Heart right ventricle (tissue), 16 donors: ENCODE measurements at regions not wholly inside any gene's neighbourhood (a gene's known extent, or its start where the extent isn't known, plus 50 kb on each side); places are given as distances from the start of the nearest gene placed in this dataset.

Experiments
- ATAC-seq, 8 donors: fragments of 200-7000 bp; cut with Tn5 transposase; one replicate each; pipeline ENCODE4 v1.9.1; 2020; ENCODE audit warnings: mild to moderate bottlenecking in 8 of 8, moderate library complexity in 8 of 8, moderate number of reproducible peaks in 1 of 8
- DNase-seq, 2 donors: peaks; one replicate each; pipeline ENCODE4 v3.0.0-alpha.2; 2020
- H3K27ac ChIP-seq, 10 donors: fragments of 200-600 bp; sonication (generic) in 2 of 10; one replicate each; pipeline versions ENCODE4 v1.5.0 to v1.8.0; 2020 to 2022; ENCODE audit warnings: mild to moderate bottlenecking in 3 of 10
- H3K27me3 ChIP-seq, 7 donors: fragments of 200-600 bp; one replicate each; pipeline ENCODE4 v1.8.0; 2021 to 2022; ENCODE audit warnings: mild to moderate bottlenecking in 2 of 7
- H3K36me3 ChIP-seq, 9 donors: fragments of 200-600 bp; sonication (generic) in 1 of 9; one replicate each; pipeline versions ENCODE4 v1.5.0 to v1.8.0; 2020 to 2022; ENCODE audit warnings: mild to moderate bottlenecking in 2 of 9
- H3K4me1 ChIP-seq, 9 donors: fragments of 200-600 bp; sonication (generic) in 1 of 9; one replicate each; pipeline versions ENCODE4 v1.5.0 to v1.8.0; 2020 to 2022; ENCODE audit warnings: mild to moderate bottlenecking in 4 of 9
- H3K4me3 ChIP-seq, 10 donors: fragments of 200-600 bp; sonication (generic) in 2 of 10; one replicate each; pipeline versions ENCODE4 v1.5.0 to v1.8.0; 2020 to 2022; ENCODE audit warnings: mild to moderate bottlenecking in 7 of 10, moderate library complexity in 2 of 10
- H3K9me3 ChIP-seq, 11 donors: fragments of 200-600 bp in 10 of 11; sonication (generic) in 2 of 11; one replicate each; pipeline versions ENCODE4 v1.5.0 to v1.8.0; 2013 to 2022; ENCODE audit warnings: mild to moderate bottlenecking in 2 of 11, control low read depth in 1 of 11, moderate library complexity in 1 of 11
- CTCF ChIP-seq, 9 donors: fragments of 200-600 bp; sonication (generic) in 2 of 9; IDR thresholded peaks; one replicate each; pipeline versions ENCODE4 v1.5.0 to v1.8.0; 2021 to 2022; ENCODE audit warnings: antibody characterized with exemption in 9 of 9, mild to moderate bottlenecking in 5 of 9, moderate library complexity in 1 of 9
- WGBS, 2 donors: extraction: QIAGEN DNeasy Blood & Tissue Kit; methylation state at CpG; one replicate each; pipeline ENCODE4 v1.1.7; 2013; ENCODE audit warnings: inconsistent platforms in 1 of 2; 5-methylcytosine and 5-hydroxymethylcytosine counted together
- intact Hi-C, 10 donors: fragments of 100-400 bp; cut with DNase I; formaldehyde crosslinking; loops; one replicate each; pipeline versions ENCODE4 v1.11.1 to v1.14.2; 2022
- donor health status: Arrhythmogenic right ventricular cardiomyopathy.
- donor health status: ischemic (EF 13 %, LVEDD 7.1; RV severe dilation, severe dysfunction).
- donor health status: healthy with polysubstance abuse.
- donor health status: DM: no; HTN: yes; CAD: no.
- donor health status: DM: no; HTN: no; CAD: no.
- donor health status: ischemic (EF 25% LVEDD 6.9; RV normal size, moderate dysfunction).
- donor health status: ischemic (EF 25% LVEDD 5.7; RV mildly dilated, moderate dysfunction).
- donor health status: healthy.
- donor health status: DM: yes; HTN: yes; CAD: no.
- donor health status: Ischemic cardiomyopathy.
- donor health status: ischemic (EF 35%, LVEDD 5.7; RV mildly dilated, moderate dysfunction).
- donor health status: nonischemic (EF 11% LVEDD 7.7; RV severe dilation, severe dysfunction).
- donor health status: DM: yes; HTN: yes; CAD: no.
- donor health status: PGD.
- donor health status: ischemic (EF 29% LVEDD 5.4; RV normal size, mild dysfunction).
- donor health status: nonischemic (EF 23%, LVEDD 6.1; RV moderate dilation, normal function).

GRCh38 chr6:164861967-164862366 is 447.4 kb downstream of the C6orf118 start:
- 65 to 68% methylated on average over 4 of the region's 4 CpGs for WGBS, 2 donors
- Histone ChIP-seq H3K27ac (no peak overlapping the region), H3K4me1 (peaks cover 0 to 5% (median 0%) of the 10 kb centered on the region in 9 donors), H3K27me3 (no peaks in the 10 kb centered on the region), H3K36me3 (no peaks in the 10 kb centered on the region), H3K9me3 (peaks cover 0 to 25% (median 0%) of the 10 kb centered on the region in 11 donors), H3K4me3 (no peak overlapping the region)
- TF ChIP-seq CTCF (IDR thresholded peaks at IDR 0.05), result no peak
- intact Hi-C loops, result no loop called here
- no peak for DNase-seq
- no peak for ATAC-seq

GRCh38 chr6:164859816-164860215 is 449.6 kb downstream of the C6orf118 start:
- no peak overlapping the region for H3K27ac ChIP-seq
- DNase-seq, result no peak
- H3K9me3 ChIP-seq, result peaks cover 0 to 13% (median 0%) of the 10 kb centered on the region in 11 donors
- H3K4me1 ChIP-seq, result peaks cover 0 to 5% (median 0%) of the 10 kb centered on the region in 9 donors
- H3K27me3 ChIP-seq, result no peaks in the 10 kb centered on the region
- intact Hi-C loops, result no loop called here
- no peak for TF ChIP-seq CTCF (IDR thresholded peaks at IDR 0.05)
- no peak overlapping the region for H3K4me3 ChIP-seq
- no peaks in the 10 kb centered on the region for H3K36me3 ChIP-seq
- ATAC-seq, result peak in 3 of 8 donors; percentile 56 to 76 (median 62)
- 61 to 67% methylated on average over 6 of the region's 6 CpGs for WGBS, 2 donors

- H3K27me3 ChIP-seq, result no peaks in the 10 kb centered on the region
- peaks cover 0 to 5% (median 0%) of the 10 kb centered on the region in 9 donors for H3K4me1 ChIP-seq
- DNase-seq, result no peak
- 76 to 80% methylated on average over 8 of the region's 8 CpGs for WGBS, 2 donors
- H3K9me3 ChIP-seq, result no peaks in the 10 kb centered on the region
- TF ChIP-seq CTCF (IDR thresholded peaks at IDR 0.05), result no peak
- H3K27ac ChIP-seq, result no peak overlapping the region
- ATAC-seq, result no peak
- H3K36me3 ChIP-seq, result no peaks in the 10 kb centered on the region
- H3K4me3 ChIP-seq, result no peak overlapping the region
- intact Hi-C loops, result no loop called here
Observed at GRCh38 chr6:164856138-164856537, 453.3 kb downstream of the C6orf118 start.

GRCh38 chr6:164855281-164855680 is 454.1 kb downstream of the C6orf118 start:
- H3K27ac ChIP-seq, result no peak overlapping the region
- ATAC-seq, result no peak
- 93 to 95% methylated on average over 1 of the region's 1 CpG for WGBS, 2 donors
- peaks cover 0 to 5% (median 0%) of the 10 kb centered on the region in 9 donors for H3K4me1 ChIP-seq
- H3K27me3 ChIP-seq, result no peaks in the 10 kb centered on the region
- intact Hi-C loops, result no loop called here
- no peaks in the 10 kb centered on the region for H3K36me3 ChIP-seq
- no peak for TF ChIP-seq CTCF (IDR thresholded peaks at IDR 0.05)
- no peaks in the 10 kb centered on the region for H3K9me3 ChIP-seq
- H3K4me3 ChIP-seq, result no peak overlapping the region
- DNase-seq, result no peak
